Fibroblast of lung (primary cell): ENCODE measurements at regions not wholly inside any gene's neighbourhood (a gene's known extent, or its start where the extent isn't known, plus 50 kb on each side); places are given as distances from the start of the nearest gene placed in this dataset.

ENCODE experiments used
- DNase-seq, 2 donors: peaks; one replicate each; pipeline versions ENCODE4 v3.0.0 to v3.0.0-alpha.2; 2010; ENCODE audit warnings: low read depth in 2 of 2
- H2AFZ ChIP-seq: 2 replicates; pipeline ENCODE4 v1.5.1; 2012; ENCODE audit warnings: low read length, control low read depth, inconsistent platforms
- H3K27ac ChIP-seq: 2 replicates; pipeline ENCODE4 v1.5.1; 2011; ENCODE audit warnings: low read length, control low read depth; ENCODE audit not compliant: insufficient read depth
- H3K27me3 ChIP-seq: 2 replicates; pipeline ENCODE4 v1.5.1; 2011; ENCODE audit warnings: mild to moderate bottlenecking, low read length; ENCODE audit not compliant: control insufficient read depth, insufficient read depth
- H3K36me3 ChIP-seq: 2 replicates; pipeline ENCODE4 v1.5.1; 2011; ENCODE audit warnings: low read length; ENCODE audit not compliant: control insufficient read depth, insufficient read depth
- H3K4me1 ChIP-seq: 2 replicates; pipeline ENCODE4 v1.5.1; 2011; ENCODE audit warnings: low read length; ENCODE audit not compliant: control insufficient read depth, insufficient read depth; ENCODE audit errors: extremely low read depth
- H3K4me2 ChIP-seq: 2 replicates; pipeline ENCODE4 v1.5.1; 2011; ENCODE audit warnings: low read length, control low read depth; ENCODE audit not compliant: insufficient read depth; ENCODE audit errors: extremely low read depth
- H3K4me3 ChIP-seq, 4 experiments: fragments of 200-600 bp in 1 of 4; sonication (generic) in 1 of 4; replicated peaks in 1 of 4; 2 replicates each; pipeline ENCODE4 v1.5.1; 2011 to 2016; ENCODE audit warnings: low read length in 4 of 4, low read depth in 3 of 4, mild to moderate bottlenecking in 3 of 4, control low read depth in 2 of 4, inconsistent platforms in 1 of 4, mixed read lengths in 1 of 4; ENCODE audit not compliant: insufficient read depth in 1 of 4; ENCODE audit errors: control extremely low read depth in 1 of 4
- H3K79me2 ChIP-seq: 2 replicates; pipeline ENCODE4 v1.5.1; 2012; ENCODE audit warnings: mild to moderate bottlenecking, low read length, inconsistent platforms; ENCODE audit not compliant: control insufficient read depth, insufficient read depth
- H3K9ac ChIP-seq: 2 replicates; pipeline ENCODE4 v1.5.1; 2011; ENCODE audit warnings: mild to moderate bottlenecking, low read length, control low read depth; ENCODE audit not compliant: insufficient read depth
- H3K9me3 ChIP-seq: 2 replicates; pipeline ENCODE4 v1.5.1; 2012; ENCODE audit warnings: low read depth, low read length; ENCODE audit not compliant: control insufficient read depth, insufficient read depth
- H4K20me1 ChIP-seq: 2 replicates; pipeline ENCODE4 v1.5.1; 2011; ENCODE audit warnings: low read length; ENCODE audit not compliant: control insufficient read depth, insufficient read depth; ENCODE audit errors: extremely low read depth
- EZH2 ChIP-seq: IDR thresholded peaks from 2 replicates; pipeline ENCODE4 v1.5.1; 2012; ENCODE audit warnings: low read length, control low read depth, mild to moderate bottlenecking; ENCODE audit errors: missing control alignments
- TF ChIP-seq, protein P1 (sequence below), 2 donors: IDR thresholded peaks in 1 of 2; conservative IDR thresholded peaks in 1 of 2; 1 replicate in 1 of 2; 2 replicates in 1 of 2; pipeline ENCODE4 v1.5.1; 2011 to 2012; ENCODE audit warnings: low read length in 2 of 2, control low read depth in 1 of 2, inconsistent platforms in 1 of 2, low read depth in 1 of 2, mild to moderate bottlenecking in 1 of 2

DNA sequence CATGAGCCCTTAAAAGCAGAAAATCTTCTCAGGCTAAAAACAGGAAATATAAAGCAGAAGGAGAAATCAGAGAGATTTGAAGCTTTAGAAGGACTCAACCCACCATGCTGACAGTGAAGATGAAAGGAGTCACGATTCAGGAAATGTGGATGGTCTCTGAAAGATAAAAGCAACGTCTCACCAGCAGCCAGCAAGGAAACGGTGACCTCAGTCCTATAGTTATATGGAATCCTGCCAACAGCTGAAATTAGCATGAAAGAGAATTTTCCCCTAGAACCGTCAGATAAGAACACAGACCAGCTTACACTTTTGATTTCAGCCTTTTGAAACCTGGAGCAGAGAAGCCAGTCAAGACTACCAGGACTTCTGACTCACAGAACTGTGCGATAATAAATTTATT, 715.7 kb upstream of the HTR2C start:
- no peaks in the 10 kb centered on the region for H3K36me3 ChIP-seq
- no peaks in the 10 kb centered on the region for H3K79me2 ChIP-seq
- H3K27ac ChIP-seq: no peak overlapping the region
- H4K20me1 ChIP-seq: no peaks in the 10 kb centered on the region
- no peak overlapping the region for H3K4me3 ChIP-seq
- H2AFZ ChIP-seq: no peak overlapping the region
- H3K27me3 ChIP-seq: no peaks in the 10 kb centered on the region
- TF ChIP-seq EZH2: no peak
- TF ChIP-seq, protein P1, sequence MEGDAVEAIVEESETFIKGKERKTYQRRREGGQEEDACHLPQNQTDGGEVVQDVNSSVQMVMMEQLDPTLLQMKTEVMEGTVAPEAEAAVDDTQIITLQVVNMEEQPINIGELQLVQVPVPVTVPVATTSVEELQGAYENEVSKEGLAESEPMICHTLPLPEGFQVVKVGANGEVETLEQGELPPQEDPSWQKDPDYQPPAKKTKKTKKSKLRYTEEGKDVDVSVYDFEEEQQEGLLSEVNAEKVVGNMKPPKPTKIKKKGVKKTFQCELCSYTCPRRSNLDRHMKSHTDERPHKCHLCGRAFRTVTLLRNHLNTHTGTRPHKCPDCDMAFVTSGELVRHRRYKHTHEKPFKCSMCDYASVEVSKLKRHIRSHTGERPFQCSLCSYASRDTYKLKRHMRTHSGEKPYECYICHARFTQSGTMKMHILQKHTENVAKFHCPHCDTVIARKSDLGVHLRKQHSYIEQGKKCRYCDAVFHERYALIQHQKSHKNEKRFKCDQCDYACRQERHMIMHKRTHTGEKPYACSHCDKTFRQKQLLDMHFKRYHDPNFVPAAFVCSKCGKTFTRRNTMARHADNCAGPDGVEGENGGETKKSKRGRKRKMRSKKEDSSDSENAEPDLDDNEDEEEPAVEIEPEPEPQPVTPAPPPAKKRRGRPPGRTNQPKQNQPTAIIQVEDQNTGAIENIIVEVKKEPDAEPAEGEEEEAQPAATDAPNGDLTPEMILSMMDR (conservative IDR thresholded peaks at IDR 0.05 in 1 of 2, IDR thresholded peaks at IDR 0.05 in 1 of 2; ENCODE audit: low read depth in 1 of 2, low read length in 2 of 2): no peak
- no peak overlapping the region for H3K9ac ChIP-seq
- DNase-seq: peak in 1 of 2 donors; percentile 0
- H3K4me2 ChIP-seq: no peak overlapping the region
- H3K4me1 ChIP-seq: no peaks in the 10 kb centered on the region
- no peaks in the 10 kb centered on the region for H3K9me3 ChIP-seq

DNA sequence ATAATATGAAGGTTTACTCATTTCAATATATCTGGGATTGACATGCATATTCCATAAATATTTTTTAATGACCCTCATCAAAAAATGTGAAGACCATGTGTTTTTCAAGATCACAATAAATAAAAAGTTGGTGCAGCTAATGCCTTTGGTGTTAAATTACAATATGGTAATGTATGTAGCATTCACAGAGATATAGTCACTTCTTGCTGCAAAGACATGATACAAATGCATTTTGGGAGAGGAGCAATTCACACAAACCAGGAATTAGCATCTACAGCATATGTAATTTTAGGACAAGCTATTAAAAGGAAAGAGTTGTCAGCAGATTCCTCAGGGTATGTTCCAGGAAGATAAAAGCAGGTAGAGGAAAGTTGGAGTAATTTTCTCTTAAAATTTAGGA, 734.5 kb upstream of the HTR2C start:
- DNase-seq: no peak
- Histone ChIP-seq H3K9ac (no peak overlapping the region), H3K9me3 (no peaks in the 10 kb centered on the region), H4K20me1 (no peaks in the 10 kb centered on the region), H3K4me1 (no peaks in the 10 kb centered on the region), H3K36me3 (no peaks in the 10 kb centered on the region), H3K27ac (no peak overlapping the region), H3K27me3 (no peaks in the 10 kb centered on the region), H3K79me2 (no peaks in the 10 kb centered on the region), H3K4me2 (no peak overlapping the region), H3K4me3 (no peak overlapping the region), H2AFZ (no peak overlapping the region)
- TF ChIP-seq, protein P1 (conservative IDR thresholded peaks at IDR 0.05 in 1 of 2, IDR thresholded peaks at IDR 0.05 in 1 of 2; ENCODE audit: low read depth in 1 of 2, low read length in 2 of 2): no peak
- TF ChIP-seq EZH2: no peak

DNA sequence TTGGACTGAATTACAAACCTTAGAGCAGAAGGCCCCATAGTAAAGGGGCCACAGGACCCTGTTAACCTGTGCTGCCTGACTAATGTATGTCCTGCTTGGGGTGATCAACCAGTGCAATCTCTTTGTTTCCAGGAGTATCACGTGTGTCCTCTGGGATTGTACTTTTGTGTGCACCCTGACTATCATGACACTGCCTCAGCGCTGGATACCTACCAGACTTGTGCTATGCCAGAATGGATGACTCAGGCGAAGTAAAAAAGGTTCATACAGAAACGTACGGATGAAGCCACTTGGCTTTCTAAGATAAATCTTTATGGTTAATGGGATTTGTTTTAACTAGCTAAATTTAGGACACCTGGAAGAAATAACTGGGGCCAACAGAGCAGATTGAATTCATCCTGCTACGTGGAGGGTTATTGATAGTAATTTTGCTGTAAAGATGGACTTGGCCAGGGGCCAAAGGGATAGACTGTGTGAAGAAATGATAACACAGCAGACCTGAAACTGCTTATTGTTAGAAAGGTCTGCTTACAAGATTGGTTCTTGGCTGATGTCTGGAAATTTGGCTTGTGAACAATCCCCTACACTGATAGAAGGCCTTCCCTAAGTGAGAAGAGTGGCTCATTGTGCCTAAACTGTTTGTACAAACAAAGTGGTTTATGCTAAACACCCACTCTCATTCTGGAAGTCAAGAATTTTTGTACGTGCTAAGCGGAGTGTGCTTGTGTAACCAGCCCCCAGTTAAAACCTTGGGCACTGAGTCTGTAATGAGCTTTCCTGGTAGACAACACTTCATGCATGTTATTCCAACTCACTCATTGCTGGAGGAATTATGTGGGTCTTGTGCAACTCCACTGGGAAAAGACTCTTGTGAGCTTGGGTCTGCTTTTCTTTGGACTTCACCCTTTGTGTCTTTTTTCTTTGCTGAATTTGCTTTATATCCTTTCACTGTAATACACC, 750.5 kb upstream of the HTR2C start:
- H3K27ac ChIP-seq: no peak overlapping the region
- no peak overlapping the region for H3K4me3 ChIP-seq
- no peaks in the 10 kb centered on the region for H3K79me2 ChIP-seq
- no peaks in the 10 kb centered on the region for H3K9me3 ChIP-seq
- no peak for TF ChIP-seq EZH2
- TF ChIP-seq, protein P1 (conservative IDR thresholded peaks at IDR 0.05 in 1 of 2, IDR thresholded peaks at IDR 0.05 in 1 of 2; ENCODE audit: low read depth in 1 of 2, low read length in 2 of 2): no peak
- no peak overlapping the region for H3K9ac ChIP-seq
- no peaks in the 10 kb centered on the region for H3K4me1 ChIP-seq
- no peaks in the 10 kb centered on the region for H3K27me3 ChIP-seq
- DNase-seq: peak in 1 of 2 donors; percentile 16
- H3K36me3 ChIP-seq: no peaks in the 10 kb centered on the region
- H2AFZ ChIP-seq: no peak overlapping the region
- H4K20me1 ChIP-seq: no peaks in the 10 kb centered on the region
- no peak overlapping the region for H3K4me2 ChIP-seq
